Activated CD8-positive, alpha-beta memory T cell treated with anti-CD3 and anti-CD28 coated beads, Interleukin-2, amount 50 U/mL, for 24 hours (primary cell): ENCODE measurements at regions not wholly inside any gene's neighbourhood (a gene's known extent, or its start where the extent isn't known, plus 50 kb on each side); places are given as distances from the start of the nearest gene placed in this dataset.
"Not testable (repeated sequence)": the region's sequence is repeated elsewhere in the genome, so short reads cannot be mapped to it uniquely, and the experiment has no call there.

Experiments
- DNase-seq: peaks from one replicate; pipeline ENCODE4 v3.0.0-alpha.2; 2020; ENCODE audit errors: extremely low read depth

- no peak for DNase-seq
These were observed 50.5 kb upstream of the CD99 start for GRCh38 chrX:2640436-2641150.

- no peak for DNase-seq
These were observed 52.8 kb upstream of the CD99 start for GRCh38 chrX:2638279-2638678.

DNA sequence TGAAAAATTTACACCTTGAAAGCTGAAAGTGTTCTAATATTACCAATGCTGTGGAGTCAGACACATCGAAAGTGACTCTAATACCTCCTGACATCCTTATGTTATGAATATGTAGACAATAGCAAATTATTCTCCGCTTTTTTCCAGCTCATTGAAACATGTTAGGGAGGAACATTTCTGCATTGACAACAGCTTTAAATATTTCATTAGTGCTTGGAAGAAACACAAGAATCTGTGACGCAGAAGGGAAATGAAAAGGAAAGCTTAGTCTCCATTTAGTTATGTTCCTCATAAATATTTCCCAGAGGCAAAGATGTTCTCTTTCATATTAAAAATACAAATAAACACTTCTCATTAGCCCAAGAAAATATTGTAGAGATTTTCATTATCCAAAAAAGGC, 55.8 kb upstream of the CD99 start:
- DNase-seq, result no peak

DNA sequence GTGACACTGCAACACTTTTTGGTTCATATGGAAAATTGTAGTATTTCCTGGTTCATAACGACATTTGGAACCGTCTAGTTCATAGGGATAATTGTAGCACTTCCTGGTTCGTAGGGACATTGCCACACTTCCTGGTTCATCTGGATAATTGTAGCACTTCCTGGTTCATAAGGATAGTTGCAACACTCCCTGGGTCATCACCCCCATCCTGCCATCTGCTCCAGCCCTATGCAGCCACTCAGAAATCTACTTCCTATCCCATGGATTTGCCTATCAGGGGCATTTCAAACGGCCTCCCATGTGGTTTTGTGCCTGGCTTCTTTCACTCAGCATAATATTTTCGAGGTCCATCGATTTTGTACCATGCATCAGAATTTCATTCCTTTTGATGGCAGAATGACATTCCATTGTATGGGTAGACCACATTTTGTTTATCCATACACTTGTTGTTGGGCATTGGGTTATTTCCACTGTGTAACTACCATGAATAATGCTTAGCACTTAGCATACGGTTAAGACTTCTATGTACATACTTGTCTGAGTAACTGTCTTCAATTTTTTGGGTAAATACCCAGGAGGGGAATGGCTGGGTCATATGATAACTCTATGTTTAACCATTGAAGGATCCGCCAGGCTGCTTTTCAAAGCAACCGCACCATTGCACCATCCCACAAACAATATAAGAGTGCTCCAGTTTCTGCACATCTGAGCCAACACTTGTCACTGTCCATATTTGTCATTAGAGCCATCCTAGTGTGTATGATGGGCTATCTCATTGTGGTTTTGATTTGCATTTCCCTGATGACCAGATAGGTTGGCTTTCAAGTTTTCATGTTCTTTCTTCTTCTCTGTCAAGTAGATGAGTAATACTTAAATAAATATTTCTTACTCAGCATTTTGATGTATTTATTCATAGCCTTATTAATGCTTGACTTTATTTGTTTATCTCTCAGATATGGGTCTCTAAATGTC, 58.3 kb upstream of the CD99 start:
- no peak for DNase-seq

DNA sequence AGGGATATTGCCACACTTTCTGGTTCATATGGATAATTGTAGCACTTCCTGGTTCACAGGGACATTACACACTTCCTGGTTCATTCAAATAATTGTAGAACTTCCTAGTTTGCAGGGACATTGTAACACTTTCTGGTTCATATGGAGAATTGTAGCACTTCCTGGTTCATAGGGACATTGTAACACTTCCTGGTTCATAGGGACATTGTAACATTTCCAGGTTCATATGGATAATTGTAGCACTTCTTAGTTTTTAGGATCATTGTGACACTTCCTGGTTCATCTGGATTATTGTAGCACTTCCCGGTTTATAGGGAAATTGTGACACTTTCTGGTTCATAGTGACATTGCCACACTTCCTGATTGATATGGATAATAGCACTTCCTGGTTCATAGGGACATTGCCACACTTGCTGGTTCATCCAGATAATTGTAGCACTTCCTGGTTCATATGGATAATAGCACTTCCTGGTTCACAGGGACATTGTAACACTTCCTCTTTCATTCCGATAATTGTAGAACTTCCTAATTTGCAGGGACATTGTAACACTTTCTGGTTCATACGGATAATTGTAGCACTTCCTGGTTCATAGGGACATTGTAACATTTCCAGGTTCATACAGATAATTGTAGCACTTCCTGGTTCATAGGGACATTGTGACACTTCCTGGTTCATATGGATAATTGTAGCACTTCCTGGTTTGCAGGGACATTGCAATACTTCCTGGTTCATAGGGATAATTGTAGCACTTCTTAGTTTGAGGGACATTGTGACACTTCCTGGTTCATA, 59.2 kb upstream of the CD99 start:
- DNase-seq, result no peak

DNA sequence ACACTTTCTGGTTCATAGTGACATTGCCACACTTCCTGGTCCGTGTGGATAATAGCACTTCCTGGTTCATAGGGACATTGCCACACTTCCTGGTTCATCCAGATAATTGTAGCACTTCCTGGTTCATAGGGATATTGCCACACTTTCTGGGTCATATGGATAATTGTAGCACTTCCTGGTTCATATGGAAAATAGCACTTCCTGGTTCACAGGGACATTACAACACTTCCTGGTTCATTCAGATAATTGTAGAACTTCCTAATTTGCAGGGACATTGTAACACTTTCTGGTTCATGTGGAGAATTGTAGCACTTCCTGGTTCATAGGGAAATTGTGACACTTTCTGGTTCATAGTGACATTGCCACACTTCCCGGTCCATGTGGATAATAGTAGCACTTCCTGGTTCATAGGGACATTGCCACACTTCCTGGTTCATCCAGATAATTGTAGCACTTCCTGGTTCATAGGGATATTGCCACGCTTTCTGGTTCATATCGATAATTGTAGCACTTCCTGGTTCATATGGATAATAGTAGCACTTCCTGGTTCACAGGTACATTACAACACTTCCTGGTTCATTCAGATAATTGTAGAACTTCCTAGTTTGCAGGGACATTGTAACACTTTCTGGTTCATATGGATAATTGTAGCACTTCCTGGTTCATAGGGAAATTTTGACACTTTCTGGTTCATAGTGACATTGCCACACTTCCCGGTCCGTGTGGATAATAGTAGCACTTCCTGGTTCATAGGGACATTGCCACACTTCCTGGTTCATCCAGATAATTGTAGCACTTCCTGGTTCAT, 60.0 kb upstream of the CD99 start:
- DNase-seq, result not testable (repeated sequence)

DNA sequence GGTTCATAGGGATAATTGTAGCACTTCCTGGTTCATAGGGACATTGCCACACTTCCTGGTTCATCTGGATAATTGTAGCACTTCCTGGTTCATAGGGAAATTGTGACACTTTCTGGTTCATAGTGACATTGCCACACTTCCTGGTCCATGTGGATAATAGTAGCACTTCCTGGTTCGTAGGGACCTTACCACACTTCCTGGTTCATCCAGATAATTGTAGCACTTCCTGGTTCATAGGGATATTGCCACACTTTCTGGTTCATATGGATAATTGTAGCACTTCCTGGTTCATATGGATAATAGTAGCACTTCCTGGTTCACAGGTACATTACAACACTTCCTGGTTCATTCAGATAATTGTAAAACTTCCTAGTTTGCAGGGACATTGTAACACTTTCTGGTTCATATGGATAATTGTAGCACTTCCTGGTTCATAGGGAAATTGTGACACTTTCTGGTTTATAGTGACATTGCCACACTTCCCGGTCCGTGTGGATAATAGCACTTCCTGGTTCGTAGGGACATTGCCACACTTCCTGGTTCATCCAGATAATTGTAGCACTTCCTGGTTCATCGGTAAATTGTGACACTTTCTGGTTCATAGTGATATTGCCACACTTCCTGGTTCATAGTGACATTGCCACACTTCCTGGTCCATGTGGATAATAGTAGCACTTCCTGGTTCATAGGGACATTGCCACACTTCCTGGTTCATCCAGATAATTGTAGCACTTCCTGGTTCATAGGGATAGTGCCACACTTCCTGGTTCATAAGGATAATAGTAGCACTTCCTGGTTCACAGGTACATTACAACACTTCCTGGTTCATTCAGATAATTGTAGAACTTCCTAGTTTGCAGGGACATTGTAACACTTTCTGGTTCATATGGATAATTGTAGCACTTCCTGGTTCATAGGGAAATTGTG, 60.8 kb upstream of the CD99 start:
- DNase-seq, result not testable (repeated sequence)

DNA sequence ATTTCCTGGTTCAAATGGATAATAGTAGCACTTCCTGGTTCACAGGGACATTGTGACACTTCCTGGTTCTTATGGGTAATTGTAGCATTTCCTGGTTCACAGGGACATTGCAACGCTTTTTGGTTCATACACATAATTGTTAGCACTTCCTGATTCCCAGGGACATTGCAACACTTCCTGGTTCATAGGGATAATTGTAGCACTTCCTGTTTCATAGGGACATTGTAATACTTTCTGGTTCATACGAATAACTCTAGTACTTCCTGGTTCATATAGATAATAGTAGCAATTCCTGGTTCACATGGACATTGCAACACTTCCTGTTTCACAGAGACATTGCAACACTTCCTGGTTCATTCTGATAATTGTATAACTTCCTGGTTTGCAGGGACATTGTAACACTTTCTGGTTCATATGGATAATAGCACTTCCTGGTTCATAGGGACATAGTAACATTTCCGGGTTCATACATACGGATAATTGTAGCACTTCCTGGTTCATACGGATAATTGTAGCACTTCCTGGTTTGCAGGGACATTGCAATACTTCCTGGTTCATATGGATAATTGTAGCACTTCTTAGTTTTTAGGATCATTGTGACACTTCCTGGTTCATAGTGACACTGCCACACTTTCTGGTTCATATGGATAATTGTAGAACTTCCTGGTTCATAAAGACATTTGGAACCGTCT, 61.6 kb upstream of the CD99 start:
- DNase-seq, result no peak

GRCh38 chrX:2628751-2629315, 62.3 kb upstream of the CD99 start:
- no peak for DNase-seq

GRCh38 chrX:2627272-2627867, 63.7 kb upstream of the CD99 start:
- DNase-seq, result no peak

DNA sequence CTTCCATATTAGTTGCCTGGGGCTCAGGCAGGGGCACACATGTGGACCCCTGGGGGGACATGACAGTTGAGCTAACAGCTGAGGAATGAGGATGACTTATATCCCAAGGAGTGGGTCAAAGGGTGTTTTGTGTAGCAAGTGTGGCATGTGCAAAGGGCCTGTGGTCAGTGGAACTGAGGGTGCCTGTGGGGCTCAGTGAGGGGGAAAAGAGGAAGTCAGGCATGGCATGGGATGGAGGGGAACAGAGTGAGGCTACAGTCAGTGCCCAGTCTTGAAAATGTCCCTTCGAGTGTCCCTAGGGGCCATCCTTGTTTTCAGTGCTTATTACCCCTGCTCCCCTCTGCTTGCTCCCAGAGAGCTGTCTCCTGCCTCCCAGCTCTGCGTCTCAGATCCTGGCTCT, 64.3 kb upstream of the CD99 start:
- DNase-seq, result no peak

DNA sequence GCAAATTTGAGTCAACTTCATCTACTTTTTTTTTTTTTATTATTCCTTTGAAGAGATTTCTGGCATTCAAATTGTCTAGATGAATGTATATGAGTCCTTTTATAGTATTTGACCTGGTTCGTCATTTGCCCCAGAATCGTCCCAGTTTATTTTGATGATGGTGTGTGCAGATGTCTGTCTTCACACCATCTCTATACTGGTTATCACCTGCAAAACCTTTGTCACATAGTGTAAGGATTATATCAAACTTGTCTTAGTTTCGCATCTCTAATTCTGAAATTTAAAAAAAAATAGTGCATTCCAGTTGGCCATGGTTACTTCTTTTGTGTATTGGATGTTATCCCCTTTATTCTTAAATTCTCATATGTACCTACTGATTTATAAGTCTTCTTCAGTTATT, 70.5 kb upstream of the CD99 start:
- DNase-seq, result no peak

DNA sequence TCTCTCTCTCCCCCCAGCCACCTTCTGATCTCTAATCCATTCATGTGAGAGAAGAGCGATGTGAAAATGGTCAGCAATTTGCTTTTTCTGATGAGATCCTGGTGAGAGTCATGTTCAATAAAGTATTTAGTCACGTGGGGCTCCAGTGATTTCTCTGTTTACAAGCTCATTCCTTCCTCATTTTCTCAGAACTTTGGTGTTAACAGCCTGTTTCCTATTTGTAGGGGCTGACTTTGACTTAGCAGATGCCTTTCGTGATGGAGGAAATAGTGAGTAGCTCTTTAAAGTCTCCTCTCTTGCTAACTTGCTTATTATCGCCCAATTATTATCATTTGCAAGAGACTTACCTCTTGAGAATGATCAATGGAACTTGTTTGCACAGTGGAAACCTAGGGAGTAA, 72.6 kb upstream of the CD99 start:
- no peak for DNase-seq

GRCh38 chrX:2614911-2615310, 76.2 kb upstream of the CD99 start:
- no peak for DNase-seq

- no peak for DNase-seq
These were observed 80.6 kb upstream of the CD99 start for GRCh38 chrX:2610246-2611170.

DNA sequence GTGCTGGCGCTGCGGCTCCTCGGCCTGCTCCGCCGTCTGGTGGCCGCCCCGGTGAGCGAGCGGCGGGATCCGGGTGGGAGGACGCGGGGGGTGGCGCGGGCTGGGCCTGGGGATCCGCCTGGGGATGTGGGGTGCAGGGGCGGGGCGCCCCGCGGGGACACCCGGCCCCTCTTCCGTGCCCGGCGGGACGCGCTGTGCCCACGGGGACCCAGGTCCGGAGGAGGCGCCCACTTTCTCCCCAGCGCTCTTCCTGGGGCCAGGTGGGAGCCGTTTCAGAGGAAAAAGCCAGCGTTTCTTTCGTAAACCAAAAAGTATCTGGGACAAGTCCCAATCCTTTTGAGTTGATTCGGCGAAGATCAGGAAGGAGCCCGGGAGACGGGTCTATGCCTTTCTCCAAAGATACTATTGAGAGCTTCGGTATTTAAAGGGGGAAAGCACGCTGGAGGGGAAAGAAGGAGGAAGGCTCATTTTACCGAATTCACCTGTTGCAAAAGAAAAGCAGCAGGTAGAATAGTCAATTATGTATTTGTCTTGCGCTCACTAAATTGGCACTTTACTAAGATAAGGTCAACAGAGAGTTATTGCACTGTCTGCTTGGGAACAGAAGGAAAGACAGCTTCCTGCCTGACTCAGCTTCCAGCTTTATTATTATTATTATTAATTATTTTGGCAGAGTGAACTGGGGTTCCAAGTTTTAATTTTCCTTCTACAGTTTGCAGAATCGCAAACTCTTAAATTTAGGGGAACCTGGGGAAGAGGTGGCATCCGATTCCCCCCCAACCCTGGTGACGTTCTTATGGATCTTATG, 81.5 kb upstream of the CD99 start:
- DNase-seq, result no peak
